GM12874 (cell line): ENCODE measurements at regions not wholly inside any gene's neighbourhood (a gene's known extent, or its start where the extent isn't known, plus 50 kb on each side); places are given as distances from the start of the nearest gene placed in this dataset.

ENCODE experiments used
- TF ChIP-seq, protein P1 (sequence below): IDR thresholded peaks from 2 replicates; pipeline ENCODE4 v1.5.1; 2011; ENCODE audit warnings: low read depth, mild to moderate bottlenecking, control low read depth, low read length, moderate library complexity; ENCODE audit not compliant: insufficient read depth

DNA sequence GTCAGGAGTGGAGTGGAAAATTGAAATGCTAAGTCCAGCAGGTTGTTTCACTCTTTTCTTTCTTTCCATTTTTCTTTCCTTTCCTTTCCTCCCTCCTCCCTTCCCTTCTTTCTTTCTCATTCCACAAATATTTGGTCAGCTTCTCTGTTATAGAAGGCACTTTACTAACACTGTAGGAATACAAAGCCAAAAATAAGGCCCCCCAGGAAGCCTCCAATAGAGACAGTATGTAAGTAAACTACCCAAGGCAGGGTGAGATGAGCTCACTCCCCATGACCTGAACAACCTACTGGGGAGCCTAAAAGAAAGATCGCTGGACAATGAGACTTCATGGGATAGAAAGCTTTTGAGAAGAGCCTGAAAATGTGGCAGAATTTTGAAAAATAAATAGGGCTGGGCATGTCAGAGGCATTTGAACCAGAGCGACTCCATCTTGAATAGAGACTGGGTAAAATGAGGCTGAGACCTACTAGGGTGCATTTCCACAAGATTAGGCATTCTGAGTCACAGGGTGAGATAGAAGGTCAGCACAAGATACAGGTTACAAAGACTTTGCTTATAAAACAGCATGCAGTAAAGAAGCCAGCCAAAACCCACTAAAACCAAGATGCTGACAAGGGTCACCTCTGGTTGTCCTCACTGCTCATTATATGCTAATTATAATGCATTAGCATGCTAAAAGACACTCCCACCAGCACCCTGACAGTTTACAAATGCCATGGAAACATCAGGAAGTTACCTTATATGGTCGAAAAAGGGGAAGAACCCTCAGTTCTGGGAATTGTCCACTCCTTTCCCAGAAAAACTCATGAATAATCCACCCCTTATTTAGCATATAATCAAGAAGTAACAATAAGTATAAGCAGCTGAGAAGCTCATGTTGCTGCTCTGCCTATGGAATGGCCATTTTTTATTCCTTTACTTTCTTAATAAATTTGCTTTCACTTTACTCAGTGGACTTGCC, 158.9 kb upstream of the EGFLAM start:
- TF ChIP-seq, protein P1, sequence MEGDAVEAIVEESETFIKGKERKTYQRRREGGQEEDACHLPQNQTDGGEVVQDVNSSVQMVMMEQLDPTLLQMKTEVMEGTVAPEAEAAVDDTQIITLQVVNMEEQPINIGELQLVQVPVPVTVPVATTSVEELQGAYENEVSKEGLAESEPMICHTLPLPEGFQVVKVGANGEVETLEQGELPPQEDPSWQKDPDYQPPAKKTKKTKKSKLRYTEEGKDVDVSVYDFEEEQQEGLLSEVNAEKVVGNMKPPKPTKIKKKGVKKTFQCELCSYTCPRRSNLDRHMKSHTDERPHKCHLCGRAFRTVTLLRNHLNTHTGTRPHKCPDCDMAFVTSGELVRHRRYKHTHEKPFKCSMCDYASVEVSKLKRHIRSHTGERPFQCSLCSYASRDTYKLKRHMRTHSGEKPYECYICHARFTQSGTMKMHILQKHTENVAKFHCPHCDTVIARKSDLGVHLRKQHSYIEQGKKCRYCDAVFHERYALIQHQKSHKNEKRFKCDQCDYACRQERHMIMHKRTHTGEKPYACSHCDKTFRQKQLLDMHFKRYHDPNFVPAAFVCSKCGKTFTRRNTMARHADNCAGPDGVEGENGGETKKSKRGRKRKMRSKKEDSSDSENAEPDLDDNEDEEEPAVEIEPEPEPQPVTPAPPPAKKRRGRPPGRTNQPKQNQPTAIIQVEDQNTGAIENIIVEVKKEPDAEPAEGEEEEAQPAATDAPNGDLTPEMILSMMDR, result no peak

DNA sequence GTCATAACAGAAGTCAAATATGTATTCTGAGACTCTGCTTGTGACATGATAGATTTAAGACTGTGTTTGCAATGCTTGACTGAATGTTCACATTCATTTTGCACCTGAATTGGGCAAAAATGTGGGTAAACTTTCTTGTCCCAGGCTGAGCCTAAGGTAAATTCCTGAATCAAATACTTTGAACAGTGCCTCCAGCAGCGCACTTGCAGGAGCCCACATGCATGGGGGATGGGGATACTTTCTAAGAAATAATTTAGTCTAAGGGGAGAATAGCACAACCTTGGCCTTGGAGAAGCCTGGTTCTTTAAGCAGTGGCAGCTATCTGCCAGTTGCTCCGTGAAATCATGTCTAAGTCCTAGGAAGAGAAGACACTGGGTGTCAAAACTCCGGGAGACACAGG, 163.5 kb upstream of the EGFLAM start:
- TF ChIP-seq, protein P1, result no peak

DNA sequence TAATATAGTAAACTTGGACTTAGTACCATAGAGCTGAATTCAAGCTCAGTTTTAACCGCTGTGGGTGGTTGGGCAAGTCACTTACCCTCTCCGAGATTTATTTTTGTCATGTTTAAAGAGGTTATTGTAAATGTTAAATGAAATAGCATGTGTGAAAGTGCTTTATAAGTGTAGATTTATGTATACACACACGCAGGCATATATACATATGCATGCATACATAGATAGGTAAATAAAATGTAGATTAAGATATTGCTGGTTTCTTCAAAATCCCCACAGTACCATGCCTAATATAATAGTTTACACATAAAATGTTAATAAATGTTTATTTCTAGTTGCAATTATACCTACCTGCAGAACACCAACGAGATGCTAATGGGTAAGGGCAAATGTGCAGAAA, 164.5 kb upstream of the EGFLAM start:
- TF ChIP-seq, protein P1, result no peak

DNA sequence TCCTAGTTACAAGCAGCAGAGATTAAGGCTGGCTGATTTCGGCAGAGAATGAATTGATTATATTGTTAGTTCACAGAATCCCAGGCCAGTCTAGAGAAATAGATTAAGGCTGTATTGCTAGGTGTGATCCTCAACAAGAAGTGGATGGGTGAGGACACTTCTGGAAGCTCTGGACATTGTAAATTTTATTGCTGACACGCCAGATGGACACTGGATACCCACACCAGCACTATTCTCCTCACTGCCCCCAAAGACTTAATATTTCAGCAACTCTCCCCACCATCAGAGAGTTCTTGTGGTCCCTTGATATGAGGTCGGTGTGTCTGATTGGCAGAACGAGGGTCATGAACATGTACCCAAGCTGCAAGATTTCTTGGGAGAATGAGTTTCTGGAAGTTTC, 171.6 kb upstream of the EGFLAM start:
- TF ChIP-seq, protein P1, result no peak

DNA sequence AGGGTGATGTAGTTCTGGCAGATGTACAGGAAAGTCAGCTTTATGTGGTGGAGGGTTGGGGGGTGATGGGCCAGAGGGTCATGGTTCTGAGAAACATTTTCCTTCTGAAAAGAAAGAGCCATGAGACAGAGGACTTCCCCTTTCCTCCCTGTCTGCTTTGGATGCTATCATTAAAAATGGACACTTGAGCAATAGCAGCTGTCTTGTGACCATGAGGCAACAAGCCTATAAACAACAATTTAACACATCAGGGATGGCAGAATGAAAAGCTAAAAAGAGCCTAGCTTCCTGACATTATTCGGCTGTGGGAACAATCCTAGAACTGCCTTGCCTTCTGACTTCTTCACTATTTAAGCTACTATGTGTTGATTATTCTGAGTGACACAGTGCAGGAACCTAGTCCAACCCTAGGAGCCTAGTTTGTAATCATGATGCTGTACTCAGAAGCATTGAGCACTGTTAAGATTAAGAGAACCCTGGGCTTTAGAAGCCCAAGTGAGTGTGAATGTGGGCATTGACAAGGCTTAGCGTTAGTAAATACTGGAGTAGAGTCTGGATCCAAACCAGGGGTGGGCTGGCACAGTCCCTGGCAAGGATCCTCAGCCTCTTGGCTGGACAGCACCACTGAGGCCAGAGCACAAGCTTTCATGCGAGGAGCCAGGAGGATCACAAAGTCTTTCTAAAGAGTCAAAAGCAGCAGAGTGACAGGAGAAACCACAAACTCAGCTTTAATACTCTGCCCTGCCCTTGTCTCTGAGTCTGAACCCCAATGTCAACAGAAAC, 178.5 kb upstream of the EGFLAM start:
- TF ChIP-seq, protein P1, result no peak

DNA sequence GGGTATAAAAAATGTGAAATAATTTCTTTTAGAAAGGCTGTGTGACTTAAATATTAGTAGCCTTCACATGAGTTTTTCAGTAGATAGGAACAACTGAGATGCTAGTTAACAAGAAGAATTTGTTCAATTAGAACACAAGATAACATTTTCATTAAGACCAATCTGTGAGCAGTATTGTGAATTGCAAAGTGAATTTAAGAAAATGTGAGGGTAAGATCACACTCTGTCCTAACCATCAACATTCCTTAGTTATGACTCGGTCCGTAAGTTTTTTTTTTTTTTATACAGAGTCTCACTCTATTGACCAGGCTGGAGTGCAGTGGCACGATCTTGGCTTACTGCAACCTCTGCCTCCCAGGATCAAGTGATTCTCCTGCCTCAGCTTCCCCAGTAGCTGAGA, 180.2 kb upstream of the EGFLAM start:
- TF ChIP-seq, protein P1, result no peak

DNA sequence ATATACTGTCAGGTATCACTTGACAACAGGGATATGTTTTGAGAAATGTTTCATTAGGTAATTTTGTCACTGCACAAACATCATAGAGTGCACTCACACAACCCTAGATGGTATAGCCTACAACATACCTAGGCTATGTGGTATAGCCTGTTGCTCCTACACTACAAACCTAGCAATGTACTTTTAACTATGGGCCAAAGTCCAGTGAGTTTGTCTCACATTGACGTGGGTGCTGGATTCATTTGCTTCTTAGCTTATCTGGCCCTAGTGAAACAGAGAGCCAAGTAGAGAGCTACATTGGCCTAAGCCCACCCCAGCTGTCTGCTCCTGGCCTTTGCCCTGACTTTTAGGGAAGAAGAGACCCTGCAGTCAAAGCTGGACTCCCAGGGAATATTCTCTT, 180.7 kb upstream of the EGFLAM start:
- TF ChIP-seq, protein P1, result no peak
